ENCODE measurements at regions not wholly inside any gene's neighbourhood (a gene's known extent, or its start where the extent isn't known, plus 50 kb on each side); places are given as distances from the start of the nearest gene placed in this dataset.

DNA sequence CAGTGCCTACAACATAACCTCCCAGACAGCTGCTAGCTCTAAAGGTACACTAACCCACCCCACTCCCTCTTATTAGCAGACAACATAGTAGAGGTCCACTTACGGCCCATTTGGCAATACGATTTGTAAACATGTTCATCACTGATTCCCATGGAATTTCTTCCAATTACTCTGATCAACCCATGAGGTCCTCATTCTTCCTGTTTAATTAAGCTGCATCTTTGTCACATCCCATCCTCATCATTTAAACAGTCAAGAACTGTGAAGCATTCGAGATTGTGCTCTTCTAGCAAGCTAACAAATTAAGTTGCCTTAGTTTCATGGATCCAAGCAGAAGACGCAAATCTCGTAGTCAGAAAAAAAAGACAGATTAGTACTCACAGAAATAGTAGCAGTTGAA, 622.2 kb upstream of the VSTM2A start (continued):
- TF ChIP-seq NR2C2 (CRISPR knock-in tag; IDR thresholded peaks at IDR 0.05) (no peak), RORB (CRISPR knock-in tag; IDR thresholded peaks at IDR 0.05) (no peak)

DNA sequence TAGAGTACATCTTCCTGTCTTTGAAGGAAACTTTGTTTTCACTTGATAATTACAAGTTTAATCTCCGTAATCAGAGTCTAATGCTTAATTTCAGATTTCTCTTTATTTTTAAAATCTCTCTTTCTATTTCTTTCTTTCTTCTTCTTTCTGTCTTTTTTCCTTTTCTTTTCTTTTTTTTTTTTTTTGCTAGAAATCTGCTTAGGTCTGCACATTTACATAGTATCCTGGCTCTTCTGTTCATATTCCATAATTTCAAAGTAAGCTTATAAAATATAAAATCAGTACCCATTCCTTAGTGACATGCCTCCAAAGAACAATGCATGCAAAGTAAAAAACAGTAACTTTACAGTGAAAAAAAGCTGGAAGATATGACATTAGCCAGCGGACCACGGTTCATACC, 601.7 kb upstream of the VSTM2A start:
- H3K9me3 Mint-ChIP-seq: peaks cover 25% of the 10 kb centered on the region
- ChIA-PET CTCF (no interaction called here), POLR2A (no interaction called here)
- H3K4me3 Mint-ChIP-seq: no peak overlapping the region
- no peak for ATAC-seq
- DNase-seq (ENCODE audit: low spot score): no peak
- TF ChIP-seq JUN (CRISPR knock-in tag; IDR thresholded peaks at IDR 0.05) (no peak), PRRX2 (CRISPR knock-in tag; IDR thresholded peaks at IDR 0.05) (no peak), ATF1 (CRISPR knock-in tag; IDR thresholded peaks at IDR 0.05) (no peak), FOXK1 (CRISPR knock-in tag; IDR thresholded peaks at IDR 0.05) (no peak)
- TF ChIP-seq, protein P1, sequence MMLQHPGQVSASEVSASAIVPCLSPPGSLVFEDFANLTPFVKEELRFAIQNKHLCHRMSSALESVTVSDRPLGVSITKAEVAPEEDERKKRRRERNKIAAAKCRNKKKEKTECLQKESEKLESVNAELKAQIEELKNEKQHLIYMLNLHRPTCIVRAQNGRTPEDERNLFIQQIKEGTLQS (CRISPR knock-in tag; conservative IDR thresholded peaks at IDR 0.05): no peak
- H3K4me1 Mint-ChIP-seq: no peaks in the 10 kb centered on the region
- no peaks in the 10 kb centered on the region for H3K27me3 Mint-ChIP-seq (ENCODE audit: low read depth)
- no peak overlapping the region for H3K27ac Mint-ChIP-seq
- H3K36me3 Mint-ChIP-seq: no peaks in the 10 kb centered on the region

DNA sequence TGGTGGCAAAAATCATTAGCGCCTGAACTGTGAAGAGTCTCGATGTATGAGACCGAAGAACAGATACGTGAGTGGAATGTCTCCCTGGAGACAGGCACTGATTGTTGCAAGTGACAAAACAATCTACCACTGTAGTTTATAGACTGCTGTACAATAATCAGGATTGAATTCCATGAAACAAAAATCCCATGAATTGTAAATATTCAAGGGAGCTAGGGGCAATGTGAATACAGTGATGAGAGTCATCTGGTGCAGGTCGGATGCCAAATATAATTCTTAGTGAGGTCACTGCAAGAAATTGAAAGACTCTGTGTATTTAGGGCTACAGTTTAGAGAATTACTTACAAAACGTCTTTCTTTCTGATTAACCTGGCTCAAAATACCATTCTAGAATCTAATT, 594.4 kb upstream of the VSTM2A start:
- peaks cover 8% of the 10 kb centered on the region for H3K9me3 Mint-ChIP-seq
- H3K36me3 Mint-ChIP-seq: no peaks in the 10 kb centered on the region
- H3K27ac Mint-ChIP-seq: no peak overlapping the region
- DNase-seq (ENCODE audit: low spot score) (no peak), ATAC-seq (no peak)
- ChIA-PET POLR2A (no interaction called here), CTCF (no interaction called here)
- H3K4me1 Mint-ChIP-seq: no peaks in the 10 kb centered on the region
- TF ChIP-seq, protein P2, sequence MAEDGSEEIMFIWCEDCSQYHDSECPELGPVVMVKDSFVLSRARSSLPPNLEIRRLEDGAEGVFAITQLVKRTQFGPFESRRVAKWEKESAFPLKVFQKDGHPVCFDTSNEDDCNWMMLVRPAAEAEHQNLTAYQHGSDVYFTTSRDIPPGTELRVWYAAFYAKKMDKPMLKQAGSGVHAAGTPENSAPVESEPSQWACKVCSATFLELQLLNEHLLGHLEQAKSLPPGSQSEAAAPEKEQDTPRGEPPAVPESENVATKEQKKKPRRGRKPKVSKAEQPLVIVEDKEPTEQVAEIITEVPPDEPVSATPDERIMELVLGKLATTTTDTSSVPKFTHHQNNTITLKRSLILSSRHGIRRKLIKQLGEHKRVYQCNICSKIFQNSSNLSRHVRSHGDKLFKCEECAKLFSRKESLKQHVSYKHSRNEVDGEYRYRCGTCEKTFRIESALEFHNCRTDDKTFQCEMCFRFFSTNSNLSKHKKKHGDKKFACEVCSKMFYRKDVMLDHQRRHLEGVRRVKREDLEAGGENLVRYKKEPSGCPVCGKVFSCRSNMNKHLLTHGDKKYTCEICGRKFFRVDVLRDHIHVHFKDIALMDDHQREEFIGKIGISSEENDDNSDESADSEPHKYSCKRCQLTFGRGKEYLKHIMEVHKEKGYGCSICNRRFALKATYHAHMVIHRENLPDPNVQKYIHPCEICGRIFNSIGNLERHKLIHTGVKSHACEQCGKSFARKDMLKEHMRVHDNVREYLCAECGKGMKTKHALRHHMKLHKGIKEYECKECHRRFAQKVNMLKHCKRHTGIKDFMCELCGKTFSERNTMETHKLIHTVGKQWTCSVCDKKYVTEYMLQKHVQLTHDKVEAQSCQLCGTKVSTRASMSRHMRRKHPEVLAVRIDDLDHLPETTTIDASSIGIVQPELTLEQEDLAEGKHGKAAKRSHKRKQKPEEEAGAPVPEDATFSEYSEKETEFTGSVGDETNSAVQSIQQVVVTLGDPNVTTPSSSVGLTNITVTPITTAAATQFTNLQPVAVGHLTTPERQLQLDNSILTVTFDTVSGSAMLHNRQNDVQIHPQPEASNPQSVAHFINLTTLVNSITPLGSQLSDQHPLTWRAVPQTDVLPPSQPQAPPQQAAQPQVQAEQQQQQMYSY (CRISPR knock-in tag; IDR thresholded peaks at IDR 0.05): no peak
- TF ChIP-seq, protein P3, sequence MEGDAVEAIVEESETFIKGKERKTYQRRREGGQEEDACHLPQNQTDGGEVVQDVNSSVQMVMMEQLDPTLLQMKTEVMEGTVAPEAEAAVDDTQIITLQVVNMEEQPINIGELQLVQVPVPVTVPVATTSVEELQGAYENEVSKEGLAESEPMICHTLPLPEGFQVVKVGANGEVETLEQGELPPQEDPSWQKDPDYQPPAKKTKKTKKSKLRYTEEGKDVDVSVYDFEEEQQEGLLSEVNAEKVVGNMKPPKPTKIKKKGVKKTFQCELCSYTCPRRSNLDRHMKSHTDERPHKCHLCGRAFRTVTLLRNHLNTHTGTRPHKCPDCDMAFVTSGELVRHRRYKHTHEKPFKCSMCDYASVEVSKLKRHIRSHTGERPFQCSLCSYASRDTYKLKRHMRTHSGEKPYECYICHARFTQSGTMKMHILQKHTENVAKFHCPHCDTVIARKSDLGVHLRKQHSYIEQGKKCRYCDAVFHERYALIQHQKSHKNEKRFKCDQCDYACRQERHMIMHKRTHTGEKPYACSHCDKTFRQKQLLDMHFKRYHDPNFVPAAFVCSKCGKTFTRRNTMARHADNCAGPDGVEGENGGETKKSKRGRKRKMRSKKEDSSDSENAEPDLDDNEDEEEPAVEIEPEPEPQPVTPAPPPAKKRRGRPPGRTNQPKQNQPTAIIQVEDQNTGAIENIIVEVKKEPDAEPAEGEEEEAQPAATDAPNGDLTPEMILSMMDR (IDR thresholded peaks at IDR 0.05): no peak
- TF ChIP-seq NFE2L1 (CRISPR knock-in tag; IDR thresholded peaks at IDR 0.05) (no peak), SP1 (CRISPR knock-in tag; conservative IDR thresholded peaks at IDR 0.05) (no peak), JUN (CRISPR knock-in tag; IDR thresholded peaks at IDR 0.05) (no peak), JAZF1 (CRISPR knock-in tag; IDR thresholded peaks at IDR 0.05) (no peak), GTF2I (CRISPR knock-in tag; conservative IDR thresholded peaks at IDR 0.05) (no peak)
- TF ChIP-seq, protein P4, sequence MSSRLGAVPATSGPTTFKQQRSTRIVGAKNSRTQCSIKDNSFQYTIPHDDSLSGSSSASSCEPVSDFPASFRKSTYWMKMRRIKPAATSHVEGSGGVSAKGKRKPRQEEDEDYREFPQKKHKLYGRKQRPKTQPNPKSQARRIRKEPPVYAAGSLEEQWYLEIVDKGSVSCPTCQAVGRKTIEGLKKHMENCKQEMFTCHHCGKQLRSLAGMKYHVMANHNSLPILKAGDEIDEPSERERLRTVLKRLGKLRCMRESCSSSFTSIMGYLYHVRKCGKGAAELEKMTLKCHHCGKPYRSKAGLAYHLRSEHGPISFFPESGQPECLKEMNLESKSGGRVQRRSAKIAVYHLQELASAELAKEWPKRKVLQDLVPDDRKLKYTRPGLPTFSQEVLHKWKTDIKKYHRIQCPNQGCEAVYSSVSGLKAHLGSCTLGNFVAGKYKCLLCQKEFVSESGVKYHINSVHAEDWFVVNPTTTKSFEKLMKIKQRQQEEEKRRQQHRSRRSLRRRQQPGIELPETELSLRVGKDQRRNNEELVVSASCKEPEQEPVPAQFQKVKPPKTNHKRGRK (CRISPR knock-in tag; IDR thresholded peaks at IDR 0.05; ENCODE audit: borderline replicate concordance): no peak
- TF ChIP-seq, protein P5, sequence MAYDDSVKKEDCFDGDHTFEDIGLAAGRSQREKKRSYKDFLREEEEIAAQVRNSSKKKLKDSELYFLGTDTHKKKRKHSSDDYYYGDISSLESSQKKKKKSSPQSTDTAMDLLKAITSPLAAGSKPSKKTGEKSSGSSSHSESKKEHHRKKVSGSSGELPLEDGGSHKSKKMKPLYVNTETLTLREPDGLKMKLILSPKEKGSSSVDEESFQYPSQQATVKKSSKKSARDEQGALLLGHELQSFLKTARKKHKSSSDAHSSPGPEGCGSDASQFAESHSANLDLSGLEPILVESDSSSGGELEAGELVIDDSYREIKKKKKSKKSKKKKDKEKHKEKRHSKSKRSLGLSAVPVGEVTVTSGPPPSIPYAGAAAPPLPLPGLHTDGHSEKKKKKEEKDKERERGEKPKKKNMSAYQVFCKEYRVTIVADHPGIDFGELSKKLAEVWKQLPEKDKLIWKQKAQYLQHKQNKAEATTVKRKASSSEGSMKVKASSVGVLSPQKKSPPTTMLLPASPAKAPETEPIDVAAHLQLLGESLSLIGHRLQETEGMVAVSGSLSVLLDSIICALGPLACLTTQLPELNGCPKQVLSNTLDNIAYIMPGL (CRISPR knock-in tag; IDR thresholded peaks at IDR 0.05): no peak
- TF ChIP-seq, protein P6, sequence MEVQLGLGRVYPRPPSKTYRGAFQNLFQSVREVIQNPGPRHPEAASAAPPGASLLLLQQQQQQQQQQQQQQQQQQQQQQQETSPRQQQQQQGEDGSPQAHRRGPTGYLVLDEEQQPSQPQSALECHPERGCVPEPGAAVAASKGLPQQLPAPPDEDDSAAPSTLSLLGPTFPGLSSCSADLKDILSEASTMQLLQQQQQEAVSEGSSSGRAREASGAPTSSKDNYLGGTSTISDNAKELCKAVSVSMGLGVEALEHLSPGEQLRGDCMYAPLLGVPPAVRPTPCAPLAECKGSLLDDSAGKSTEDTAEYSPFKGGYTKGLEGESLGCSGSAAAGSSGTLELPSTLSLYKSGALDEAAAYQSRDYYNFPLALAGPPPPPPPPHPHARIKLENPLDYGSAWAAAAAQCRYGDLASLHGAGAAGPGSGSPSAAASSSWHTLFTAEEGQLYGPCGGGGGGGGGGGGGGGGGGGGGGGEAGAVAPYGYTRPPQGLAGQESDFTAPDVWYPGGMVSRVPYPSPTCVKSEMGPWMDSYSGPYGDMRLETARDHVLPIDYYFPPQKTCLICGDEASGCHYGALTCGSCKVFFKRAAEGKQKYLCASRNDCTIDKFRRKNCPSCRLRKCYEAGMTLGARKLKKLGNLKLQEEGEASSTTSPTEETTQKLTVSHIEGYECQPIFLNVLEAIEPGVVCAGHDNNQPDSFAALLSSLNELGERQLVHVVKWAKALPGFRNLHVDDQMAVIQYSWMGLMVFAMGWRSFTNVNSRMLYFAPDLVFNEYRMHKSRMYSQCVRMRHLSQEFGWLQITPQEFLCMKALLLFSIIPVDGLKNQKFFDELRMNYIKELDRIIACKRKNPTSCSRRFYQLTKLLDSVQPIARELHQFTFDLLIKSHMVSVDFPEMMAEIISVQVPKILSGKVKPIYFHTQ (CRISPR knock-in tag; IDR thresholded peaks at IDR 0.05): no peak
- H3K4me3 Mint-ChIP-seq: no peak overlapping the region
- no peaks in the 10 kb centered on the region for H3K27me3 Mint-ChIP-seq (ENCODE audit: low read depth)

Data from WTC11 (cell line).